ENCODE measurements at regions not wholly inside any gene's neighbourhood (a gene's known extent, or its start where the extent isn't known, plus 50 kb on each side); places are given as distances from the start of the nearest gene placed in this dataset.

DNA sequence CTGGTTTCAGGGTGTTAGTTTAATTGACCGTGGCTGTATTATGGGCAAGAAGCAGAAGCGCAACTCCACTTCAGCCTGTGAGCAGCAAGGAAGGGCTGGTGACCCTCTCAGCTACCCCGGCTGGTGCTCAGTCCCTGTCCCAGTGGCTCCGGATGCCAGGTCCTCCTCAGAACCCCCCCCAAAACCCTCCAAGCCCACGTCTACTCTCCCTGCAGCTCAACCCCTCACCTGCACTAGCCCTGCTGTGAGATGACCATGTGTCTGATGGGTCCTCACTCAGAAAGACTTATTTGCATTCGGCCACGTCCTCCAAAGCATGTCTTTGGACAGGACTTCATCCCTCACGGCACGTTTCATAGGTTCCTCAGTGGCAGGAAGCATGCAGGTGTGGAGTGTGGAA, 119.7 kb upstream of the ALKAL2 start:
- Mint-ChIP-seq H3K4me3 (no peak overlapping the region), H3K36me3 (ENCODE audit: low read depth) (no peaks in the 10 kb centered on the region), H3K4me1 (ENCODE audit: low read depth) (no peaks in the 10 kb centered on the region), H3K27ac (no peak overlapping the region), H3K27me3 (ENCODE audit: low read depth) (no peaks in the 10 kb centered on the region), H3K9me3 (peaks cover 6% of the 10 kb centered on the region)
- CTCF ChIA-PET: no interaction called here
- DNase-seq: no peak
- intact Hi-C loops (cut with micrococcal nuclease): no loop called here

DNA sequence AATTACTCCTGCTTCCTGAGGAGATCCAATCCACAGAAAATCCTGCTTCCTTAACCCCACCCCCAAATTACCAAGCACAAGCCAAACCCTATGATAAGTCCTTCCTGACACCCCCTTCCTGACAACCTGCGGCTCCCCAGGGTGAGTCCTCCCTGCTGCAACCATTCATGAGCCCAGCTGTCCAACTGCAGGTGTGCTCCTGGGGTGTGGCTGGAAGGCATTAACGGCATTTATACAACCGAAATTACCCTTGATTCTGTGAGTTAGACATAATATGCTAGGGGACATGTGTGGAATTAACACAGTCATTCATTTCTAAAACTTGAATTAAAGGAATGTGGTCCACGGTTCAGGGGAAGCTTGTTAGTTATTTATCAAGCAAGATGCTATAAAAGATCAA, 119.0 kb upstream of the ALKAL2 start:
- no peaks in the 10 kb centered on the region for H3K36me3 Mint-ChIP-seq (ENCODE audit: low read depth)
- no peak overlapping the region for H3K27ac Mint-ChIP-seq
- no peak overlapping the region for H3K4me3 Mint-ChIP-seq
- no peaks in the 10 kb centered on the region for H3K4me1 Mint-ChIP-seq (ENCODE audit: low read depth)
- CTCF ChIA-PET: no interaction called here
- no peak for DNase-seq
- intact Hi-C loops (cut with micrococcal nuclease): no loop called here
- H3K27me3 Mint-ChIP-seq (ENCODE audit: low read depth): no peaks in the 10 kb centered on the region
- H3K9me3 Mint-ChIP-seq: peaks cover 6% of the 10 kb centered on the region

DNA sequence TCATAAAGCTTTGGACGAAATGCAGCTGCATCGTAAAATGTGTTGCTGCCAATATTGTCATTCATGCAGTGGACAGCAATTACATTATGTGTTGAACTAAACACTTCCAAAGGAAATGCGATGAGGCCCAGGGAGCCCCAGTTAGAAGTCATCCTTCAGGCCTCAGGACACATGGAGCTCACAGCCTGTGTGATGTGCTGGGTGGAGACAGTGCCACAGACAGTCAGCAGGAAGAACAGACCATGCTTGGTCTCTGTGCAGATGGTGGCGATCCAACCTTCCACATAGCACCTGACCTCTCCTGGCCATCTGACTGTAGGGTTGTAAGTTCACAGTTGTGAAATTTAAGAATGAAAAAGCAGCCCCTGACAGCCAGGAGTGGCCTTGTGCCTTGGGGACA, 118.3 kb upstream of the ALKAL2 start:
- H3K36me3 Mint-ChIP-seq (ENCODE audit: low read depth): no peaks in the 10 kb centered on the region
- no peak overlapping the region for H3K4me3 Mint-ChIP-seq
- H3K9me3 Mint-ChIP-seq: peaks cover 6% of the 10 kb centered on the region
- no peak for DNase-seq
- intact Hi-C loops (cut with micrococcal nuclease): no loop called here
- no peaks in the 10 kb centered on the region for H3K4me1 Mint-ChIP-seq (ENCODE audit: low read depth)
- H3K27ac Mint-ChIP-seq: no peak overlapping the region
- CTCF ChIA-PET: no interaction called here
- H3K27me3 Mint-ChIP-seq (ENCODE audit: low read depth): no peaks in the 10 kb centered on the region

DNA sequence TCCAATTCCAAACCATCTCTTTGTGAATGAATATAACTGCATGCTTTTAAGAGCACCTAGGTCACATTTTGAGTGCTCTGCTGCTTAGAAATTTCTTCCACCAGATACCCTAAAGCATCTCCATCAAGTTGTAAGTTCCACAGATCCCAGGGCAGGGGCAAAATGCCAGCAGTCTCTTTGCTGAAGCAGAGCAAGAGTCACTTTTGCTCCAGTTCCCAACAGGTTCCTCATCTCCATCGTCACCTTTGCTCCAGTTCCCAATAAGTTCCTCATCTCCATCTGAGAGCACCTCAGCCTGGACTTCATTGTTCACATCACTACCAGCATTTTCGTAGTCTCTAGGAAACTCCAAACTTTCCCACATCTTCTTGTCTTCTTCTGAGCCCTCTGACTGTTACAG, 116.7 kb upstream of the ALKAL2 start:
- H3K36me3 Mint-ChIP-seq (ENCODE audit: low read depth): no peaks in the 10 kb centered on the region
- no peak overlapping the region for H3K4me3 Mint-ChIP-seq
- H3K9me3 Mint-ChIP-seq: peaks cover 6% of the 10 kb centered on the region
- no peaks in the 10 kb centered on the region for H3K4me1 Mint-ChIP-seq (ENCODE audit: low read depth)
- intact Hi-C loops (cut with micrococcal nuclease): no loop called here
- no peak for DNase-seq
- no peak overlapping the region for H3K27ac Mint-ChIP-seq
- CTCF ChIA-PET: no interaction called here
- no peaks in the 10 kb centered on the region for H3K27me3 Mint-ChIP-seq (ENCODE audit: low read depth)

GRCh38 chr2:403682-404081, 115.8 kb upstream of the ALKAL2 start:
- Mint-ChIP-seq H3K4me1 (ENCODE audit: low read depth) (no peaks in the 10 kb centered on the region), H3K9me3 (peaks cover 6% of the 10 kb centered on the region), H3K4me3 (no peak overlapping the region), H3K27me3 (ENCODE audit: low read depth) (no peaks in the 10 kb centered on the region), H3K27ac (no peak overlapping the region), H3K36me3 (ENCODE audit: low read depth) (no peaks in the 10 kb centered on the region)
- CTCF ChIA-PET: no interaction called here
- intact Hi-C loops (cut with micrococcal nuclease): no loop called here
- no peak for DNase-seq

- intact Hi-C loops (cut with micrococcal nuclease): no loop called here
- no peaks in the 10 kb centered on the region for H3K4me1 Mint-ChIP-seq (ENCODE audit: low read depth)
- no peak for DNase-seq
- no peak overlapping the region for H3K27ac Mint-ChIP-seq
- H3K4me3 Mint-ChIP-seq: no peak overlapping the region
- no peaks in the 10 kb centered on the region for H3K36me3 Mint-ChIP-seq (ENCODE audit: low read depth)
- H3K27me3 Mint-ChIP-seq (ENCODE audit: low read depth): no peaks in the 10 kb centered on the region
- CTCF ChIA-PET: no interaction called here
- peaks cover 6% of the 10 kb centered on the region for H3K9me3 Mint-ChIP-seq
Measured at GRCh38 chr2:402721-403120, 114.8 kb upstream of the ALKAL2 start.

- Mint-ChIP-seq H3K9me3 (peaks cover 6% of the 10 kb centered on the region), H3K27ac (no peak overlapping the region), H3K36me3 (ENCODE audit: low read depth) (no peaks in the 10 kb centered on the region), H3K27me3 (ENCODE audit: low read depth) (no peaks in the 10 kb centered on the region), H3K4me3 (no peak overlapping the region), H3K4me1 (ENCODE audit: low read depth) (no peaks in the 10 kb centered on the region)
- CTCF ChIA-PET: no interaction called here
- intact Hi-C loops (cut with micrococcal nuclease): no loop called here
- DNase-seq: no peak
Measured at GRCh38 chr2:402206-402605, 114.3 kb upstream of the ALKAL2 start.

DNA sequence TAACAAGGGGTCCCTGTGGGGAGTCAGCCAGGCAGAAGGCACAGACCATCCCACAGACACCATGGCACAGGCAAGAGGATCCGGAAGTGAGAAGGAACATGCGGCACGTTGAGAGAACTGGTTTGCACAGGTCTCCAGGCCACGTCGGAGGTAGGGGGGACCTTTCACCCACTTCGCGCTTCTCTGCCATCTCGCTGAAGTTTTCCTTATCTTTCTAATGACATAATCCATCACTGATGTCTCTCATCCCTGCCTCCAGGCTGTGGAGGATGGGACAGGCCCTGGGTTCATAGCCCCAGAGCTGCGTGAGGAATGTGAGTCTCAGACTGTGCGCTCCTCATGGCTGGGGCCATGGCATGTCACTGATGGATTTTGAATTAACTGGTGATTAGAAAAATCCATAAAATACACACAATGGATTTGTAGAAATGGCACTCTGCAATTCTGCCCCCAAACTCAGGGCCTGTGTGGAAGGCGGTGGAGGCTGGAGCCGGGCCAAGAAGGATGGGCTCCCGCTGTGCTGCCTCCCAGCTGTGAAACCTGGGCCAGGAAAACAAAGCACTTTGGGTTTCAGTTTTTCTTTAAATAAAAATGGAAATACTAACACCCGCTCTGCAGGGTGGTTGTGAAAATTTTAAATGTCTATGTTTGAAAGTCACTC, 113.3 kb upstream of the ALKAL2 start:
- H3K27ac Mint-ChIP-seq: no peak overlapping the region
- no peaks in the 10 kb centered on the region for H3K36me3 Mint-ChIP-seq (ENCODE audit: low read depth)
- no peak overlapping the region for H3K4me3 Mint-ChIP-seq
- intact Hi-C loops (cut with micrococcal nuclease): no loop called here
- H3K27me3 Mint-ChIP-seq (ENCODE audit: low read depth): no peaks in the 10 kb centered on the region
- no peak for DNase-seq
- CTCF ChIA-PET: no interaction called here
- no peaks in the 10 kb centered on the region for H3K4me1 Mint-ChIP-seq (ENCODE audit: low read depth)
- peaks cover 6% of the 10 kb centered on the region for H3K9me3 Mint-ChIP-seq

- Mint-ChIP-seq H3K4me3 (no peak overlapping the region), H3K27me3 (ENCODE audit: low read depth) (peaks cover 7% of the 10 kb centered on the region), H3K9me3 (no peaks in the 10 kb centered on the region), H3K36me3 (ENCODE audit: low read depth) (peaks cover 1% of the 10 kb centered on the region), H3K4me1 (ENCODE audit: low read depth) (peaks cover 16% of the 10 kb centered on the region), H3K27ac (no peak overlapping the region)
- intact Hi-C loops (cut with micrococcal nuclease): no loop called here
- CTCF ChIA-PET: no interaction called here
- no peak for DNase-seq
Measured at GRCh38 chr2:397926-398325, 110.0 kb upstream of the ALKAL2 start.

DNA sequence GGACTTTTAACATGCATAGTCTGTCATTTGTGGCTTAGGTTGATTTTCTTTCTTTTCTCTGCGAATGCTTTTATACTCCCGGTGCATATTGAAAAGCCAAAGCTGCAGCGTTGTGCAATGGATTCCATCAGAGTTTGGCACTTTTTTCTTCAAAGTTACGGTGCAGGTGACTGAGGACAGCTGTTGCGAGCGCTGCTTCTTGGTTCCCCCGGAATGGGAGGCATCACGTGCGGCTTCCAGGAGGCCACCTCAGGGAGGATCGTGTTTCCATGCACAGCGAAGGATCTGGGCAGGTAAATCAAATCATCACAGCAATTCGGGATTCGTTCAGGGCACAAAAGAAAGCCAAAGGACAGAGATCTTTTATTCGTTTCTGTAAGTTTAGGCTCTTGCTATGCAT, 109.6 kb upstream of the ALKAL2 start:
- Mint-ChIP-seq H3K27me3 (ENCODE audit: low read depth) (peaks cover 9% of the 10 kb centered on the region), H3K9me3 (no peaks in the 10 kb centered on the region), H3K4me3 (no peak overlapping the region), H3K27ac (no peak overlapping the region), H3K4me1 (ENCODE audit: low read depth) (peaks cover 17% of the 10 kb centered on the region), H3K36me3 (ENCODE audit: low read depth) (peaks cover 1% of the 10 kb centered on the region)
- intact Hi-C loops (cut with micrococcal nuclease): no loop called here
- no peak for DNase-seq
- CTCF ChIA-PET: no interaction called here

DNA sequence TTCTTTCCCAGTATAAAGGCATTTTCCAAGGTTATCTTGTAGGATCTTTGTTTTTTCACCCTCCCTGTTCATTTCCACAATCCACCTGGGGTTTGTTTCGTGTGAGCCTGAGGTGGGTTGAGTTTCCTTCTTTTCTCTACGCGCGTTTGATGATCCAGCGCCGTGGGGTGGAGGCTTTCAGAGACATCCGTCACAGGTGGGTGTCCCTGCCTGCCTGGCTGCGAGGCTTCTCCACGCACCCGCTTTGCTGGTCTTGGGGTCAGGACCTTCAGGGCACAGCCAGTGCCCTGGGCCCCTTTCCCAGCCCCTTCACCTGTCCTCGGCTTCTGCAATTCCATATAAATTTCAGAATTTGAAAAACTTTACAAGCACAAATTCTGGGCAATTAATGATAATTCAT, 109.0 kb upstream of the ALKAL2 start:
- CTCF ChIA-PET: no interaction called here
- H3K4me1 Mint-ChIP-seq (ENCODE audit: low read depth): peaks cover 17% of the 10 kb centered on the region
- peaks cover 1% of the 10 kb centered on the region for H3K36me3 Mint-ChIP-seq (ENCODE audit: low read depth)
- no peak overlapping the region for H3K27ac Mint-ChIP-seq
- peaks cover 9% of the 10 kb centered on the region for H3K27me3 Mint-ChIP-seq (ENCODE audit: low read depth)
- no peak overlapping the region for H3K4me3 Mint-ChIP-seq
- no peak for DNase-seq
- intact Hi-C loops (cut with micrococcal nuclease): no loop called here
- no peaks in the 10 kb centered on the region for H3K9me3 Mint-ChIP-seq

GRCh38 chr2:395886-396285, 108.0 kb upstream of the ALKAL2 start:
- CTCF ChIA-PET: no interaction called here
- no peaks in the 10 kb centered on the region for H3K9me3 Mint-ChIP-seq
- intact Hi-C loops (cut with micrococcal nuclease): loop anchor here (2.0 kb wide), 1 partner anchor 35 kb away; no protein-coding TSS in a partner anchor
- peaks cover 17% of the 10 kb centered on the region for H3K4me1 Mint-ChIP-seq (ENCODE audit: low read depth)
- H3K4me3 Mint-ChIP-seq: no peak overlapping the region
- DNase-seq: no peak
- no peak overlapping the region for H3K27ac Mint-ChIP-seq
- peaks cover 9% of the 10 kb centered on the region for H3K27me3 Mint-ChIP-seq (ENCODE audit: low read depth)
- peaks cover 1% of the 10 kb centered on the region for H3K36me3 Mint-ChIP-seq (ENCODE audit: low read depth)

DNA sequence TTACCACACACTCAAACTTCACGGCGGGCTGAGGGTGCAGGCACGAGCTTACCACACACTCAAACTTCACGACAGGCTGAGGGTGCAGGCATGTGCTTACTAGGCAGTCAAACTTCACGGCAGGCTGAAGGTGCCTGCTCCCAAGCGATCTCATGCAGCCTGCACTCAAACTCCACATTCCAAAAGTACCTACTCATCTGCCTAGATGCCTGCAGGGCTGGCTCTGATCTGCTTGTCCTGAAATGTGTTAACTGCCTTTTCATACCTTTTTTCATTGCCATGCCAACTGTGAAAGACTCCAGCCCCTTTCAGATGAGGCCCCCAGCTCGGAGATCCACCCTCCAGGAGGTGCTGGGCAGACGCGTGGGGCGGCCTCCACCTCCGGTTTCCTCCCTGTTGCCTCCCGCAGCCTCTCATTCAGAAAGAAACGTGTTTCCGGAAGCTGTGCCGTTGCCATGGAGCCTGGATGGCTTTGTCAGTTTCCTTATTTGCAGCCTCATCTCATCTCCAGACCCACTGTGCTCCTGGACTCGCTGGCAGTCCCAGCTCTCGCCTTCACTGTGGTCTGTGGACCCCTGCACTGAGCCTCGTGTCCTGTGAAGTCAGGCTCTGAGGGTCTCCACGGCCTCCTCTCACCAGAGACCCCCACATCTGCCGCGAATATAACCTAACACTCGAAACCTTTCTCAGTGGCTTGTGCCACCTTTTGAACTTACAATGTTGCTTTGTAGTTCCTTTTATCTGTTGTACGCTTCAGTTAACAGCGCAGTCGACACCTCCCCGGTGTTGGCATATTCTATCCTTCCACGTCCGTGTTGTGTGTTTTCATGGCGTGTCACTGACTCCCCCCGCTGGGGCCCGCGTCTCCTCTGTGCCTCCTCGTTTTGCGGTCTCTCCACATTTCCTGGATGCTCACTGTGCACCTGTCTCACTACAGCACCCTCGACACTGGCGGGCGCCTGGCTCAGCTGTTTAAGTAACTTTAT, 106.1 kb upstream of the ALKAL2 start:
- H3K36me3 Mint-ChIP-seq (ENCODE audit: low read depth): peaks cover 1% of the 10 kb centered on the region
- H3K27ac Mint-ChIP-seq: peak overlapping the region; percentile 68

More for the DNA sequence above, 106.1 kb upstream of the ALKAL2 start:
- Mint-ChIP-seq H3K27me3 (ENCODE audit: low read depth) (peaks cover 9% of the 10 kb centered on the region), H3K4me3 (peak overlapping the region; percentile 76), H3K9me3 (no peaks in the 10 kb centered on the region), H3K4me1 (ENCODE audit: low read depth) (peaks cover 17% of the 10 kb centered on the region)
- intact Hi-C loops (cut with micrococcal nuclease): loop anchor here (1.0 to 2.0 kb wide), 2 partner anchors 37 to 130 kb away; partner anchors contain the start of genes ACP1 and SH3YL1
- CTCF ChIA-PET: no interaction called here
- DNase-seq: peak; percentile 85

All from activated naive CD4-positive, alpha-beta T cell treated with anti-CD3 and anti-CD28 coated beads for 36 hours (primary cell).